Epithelial cell of proximal tubule (primary cell): ENCODE measurements at regions not wholly inside any gene's neighbourhood (a gene's known extent, or its start where the extent isn't known, plus 50 kb on each side); places are given as distances from the start of the nearest gene placed in this dataset.

ENCODE experiments used
- DNase-seq: peaks from one replicate; pipeline ENCODE4 v3.0.0-alpha.2; 2011; ENCODE audit warnings: low read depth
- H3K4me3 ChIP-seq: 2 replicates; pipeline ENCODE4 v1.5.1; 2011; ENCODE audit warnings: low read depth, mild to moderate bottlenecking, low read length
- TF ChIP-seq, protein P1 (sequence below): conservative IDR thresholded peaks from 2 replicates; pipeline ENCODE4 v1.5.1; 2012; ENCODE audit warnings: low read depth, mild to moderate bottlenecking, low read length

DNA sequence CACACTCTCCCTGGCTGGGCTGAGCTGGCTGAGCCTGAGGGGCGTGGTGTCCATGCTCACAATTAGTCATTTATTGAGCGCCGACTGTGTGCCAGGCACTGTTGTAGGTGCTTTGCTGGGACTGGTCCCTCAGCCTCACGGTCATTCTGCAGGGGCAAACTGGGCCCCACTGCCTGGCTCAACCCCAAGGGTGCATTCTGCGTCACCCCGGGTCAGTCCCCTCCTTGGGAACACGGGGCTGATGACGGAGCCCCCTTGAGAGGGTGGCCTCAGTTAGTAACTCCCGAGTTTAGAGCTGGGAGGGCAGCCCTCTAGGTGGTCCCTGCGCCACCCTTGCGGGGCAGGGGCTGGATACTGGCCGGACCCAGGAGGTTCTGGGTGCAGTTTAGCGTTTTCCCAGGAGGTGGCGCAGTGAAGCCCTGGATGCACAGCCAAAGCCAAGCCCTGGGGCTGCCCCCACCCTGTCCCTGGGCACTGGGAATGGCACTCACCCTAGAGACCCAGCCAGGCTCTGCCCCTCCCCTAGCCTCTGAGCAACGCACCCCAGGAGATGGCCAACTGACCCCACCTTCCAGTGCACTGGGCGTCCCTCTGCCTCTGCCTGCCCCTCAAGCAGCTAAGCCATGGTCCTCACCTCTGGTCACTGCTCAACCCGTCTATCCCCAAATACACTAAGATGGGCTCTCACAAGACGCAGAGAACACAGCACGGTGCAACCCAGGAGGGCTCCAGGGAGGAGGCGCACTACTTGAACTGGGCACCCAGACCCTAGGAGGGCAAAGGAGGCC lies 243.2 kb upstream of the GSE1 start:
- TF ChIP-seq, protein P1, sequence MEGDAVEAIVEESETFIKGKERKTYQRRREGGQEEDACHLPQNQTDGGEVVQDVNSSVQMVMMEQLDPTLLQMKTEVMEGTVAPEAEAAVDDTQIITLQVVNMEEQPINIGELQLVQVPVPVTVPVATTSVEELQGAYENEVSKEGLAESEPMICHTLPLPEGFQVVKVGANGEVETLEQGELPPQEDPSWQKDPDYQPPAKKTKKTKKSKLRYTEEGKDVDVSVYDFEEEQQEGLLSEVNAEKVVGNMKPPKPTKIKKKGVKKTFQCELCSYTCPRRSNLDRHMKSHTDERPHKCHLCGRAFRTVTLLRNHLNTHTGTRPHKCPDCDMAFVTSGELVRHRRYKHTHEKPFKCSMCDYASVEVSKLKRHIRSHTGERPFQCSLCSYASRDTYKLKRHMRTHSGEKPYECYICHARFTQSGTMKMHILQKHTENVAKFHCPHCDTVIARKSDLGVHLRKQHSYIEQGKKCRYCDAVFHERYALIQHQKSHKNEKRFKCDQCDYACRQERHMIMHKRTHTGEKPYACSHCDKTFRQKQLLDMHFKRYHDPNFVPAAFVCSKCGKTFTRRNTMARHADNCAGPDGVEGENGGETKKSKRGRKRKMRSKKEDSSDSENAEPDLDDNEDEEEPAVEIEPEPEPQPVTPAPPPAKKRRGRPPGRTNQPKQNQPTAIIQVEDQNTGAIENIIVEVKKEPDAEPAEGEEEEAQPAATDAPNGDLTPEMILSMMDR = peak; percentile 80
- no peak overlapping the region for H3K4me3 ChIP-seq
- DNase-seq = no peak

DNA sequence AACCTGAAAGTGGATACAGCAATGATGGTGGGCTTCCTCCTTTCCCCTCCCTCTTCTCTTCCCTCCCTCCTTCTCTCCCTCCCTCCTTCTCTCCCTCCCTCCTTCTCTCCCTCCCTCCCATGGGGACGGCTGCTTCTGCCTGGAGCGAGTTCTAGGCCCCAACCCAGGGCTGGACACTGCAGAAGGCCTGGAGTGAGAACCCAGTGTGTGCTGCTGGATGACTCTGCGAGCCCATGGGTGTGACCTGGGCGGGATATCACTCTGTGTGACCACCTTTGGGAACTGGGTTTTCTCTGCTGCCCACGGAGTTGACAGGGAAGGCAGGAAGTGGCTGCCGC lies 242.6 kb upstream of the GSE1 start:
- TF ChIP-seq, protein P1 = no peak
- no peak overlapping the region for H3K4me3 ChIP-seq
- no peak for DNase-seq

DNA sequence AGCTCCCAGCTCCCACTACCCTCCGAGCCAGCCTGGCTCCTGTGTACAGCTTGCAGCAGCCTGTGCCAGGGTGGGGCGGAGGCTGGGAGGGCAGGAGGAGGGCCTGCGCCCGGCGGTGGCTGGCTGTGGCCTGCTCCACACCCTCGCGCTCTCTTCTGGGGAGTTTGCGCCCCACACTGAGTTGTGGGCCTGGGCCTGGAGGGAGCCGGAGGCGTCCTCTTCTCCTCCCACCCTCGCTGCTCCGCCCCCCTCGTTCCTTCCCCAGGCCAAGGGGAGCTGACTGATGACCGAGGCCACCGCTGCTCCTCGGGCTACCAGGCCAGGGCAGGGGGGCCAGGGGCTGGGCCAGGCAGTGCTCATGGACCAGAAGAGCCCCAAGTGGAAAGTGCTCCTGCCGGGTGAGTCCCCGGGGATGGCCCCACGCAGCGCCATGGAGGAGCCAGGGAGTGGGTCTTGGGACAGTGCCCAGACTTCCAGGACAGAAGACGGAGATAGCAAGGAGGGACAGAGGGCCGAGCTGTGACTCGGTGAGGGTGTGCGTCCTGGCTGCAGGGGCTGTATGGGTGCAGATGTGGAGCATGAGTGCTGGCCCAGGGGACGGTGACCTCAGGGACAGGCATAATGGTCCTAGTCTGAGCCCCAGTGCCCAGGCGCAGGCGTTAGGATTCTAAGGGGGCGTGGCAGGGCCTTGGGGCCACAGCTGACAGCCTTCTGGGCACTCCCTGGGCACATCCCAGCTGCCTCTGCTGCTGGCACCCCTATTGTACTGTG lies 242.1 kb upstream of the GSE1 start:
- DNase-seq = no peak
- TF ChIP-seq, protein P1 = no peak
- H3K4me3 ChIP-seq = no peak overlapping the region

DNA sequence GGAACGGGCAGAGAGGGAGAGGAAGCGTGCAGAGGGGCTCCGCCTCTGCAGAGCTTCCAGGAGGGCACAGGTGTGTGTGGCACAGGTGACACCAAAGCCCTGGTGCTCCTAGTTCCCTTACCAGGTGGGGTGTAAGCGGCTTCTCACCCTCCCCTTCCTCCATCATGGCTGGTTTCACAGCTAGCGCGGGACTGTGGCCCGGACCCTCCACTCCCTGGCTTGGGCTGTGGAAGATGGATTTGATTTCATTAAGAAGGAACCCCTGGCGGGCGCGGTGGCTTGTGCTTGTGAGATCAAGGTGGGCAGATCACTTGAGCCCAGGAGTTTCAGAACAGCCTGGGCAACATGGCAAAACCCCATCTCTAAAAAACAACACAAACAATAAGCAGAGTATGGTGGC lies 241.2 kb upstream of the GSE1 start:
- DNase-seq = no peak
- TF ChIP-seq, protein P1 = no peak
- no peak overlapping the region for H3K4me3 ChIP-seq

DNA sequence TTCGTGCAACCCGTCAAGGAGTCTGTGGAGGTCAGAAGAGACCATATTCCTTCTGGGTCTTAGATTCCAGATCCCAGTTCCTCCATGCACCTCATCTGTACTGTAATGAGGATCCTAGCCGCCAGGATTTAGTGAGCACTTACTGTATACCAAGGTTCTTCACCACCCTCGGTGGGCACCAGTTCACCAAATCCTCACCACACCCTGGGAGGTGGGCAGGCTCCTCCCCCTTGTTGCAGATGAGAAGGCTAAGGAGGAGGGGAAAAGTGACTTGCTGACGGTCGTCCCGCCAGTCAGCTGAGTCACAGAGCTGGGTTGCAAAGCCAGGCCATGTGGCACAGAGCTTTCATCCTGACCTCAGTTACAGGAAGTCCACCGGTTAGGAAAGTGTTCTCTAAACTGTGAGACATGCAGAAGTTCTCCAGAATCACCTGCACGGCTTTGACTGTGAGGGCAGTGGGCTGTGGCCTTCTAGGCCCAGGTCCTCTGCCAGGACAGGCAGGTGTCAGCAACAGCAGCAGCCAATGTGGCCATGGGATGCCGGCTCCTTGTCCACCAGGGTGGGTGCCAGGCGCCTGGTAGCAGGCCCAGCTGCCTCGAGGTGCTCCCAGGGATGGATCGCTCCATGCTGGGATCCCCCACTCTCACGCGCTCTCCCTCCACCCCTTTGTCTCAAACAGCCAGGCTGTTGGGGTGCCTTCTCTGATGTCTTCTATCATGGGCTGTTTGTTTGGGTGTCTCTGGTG lies 240.3 kb upstream of the GSE1 start:
- peak; percentile 27 for DNase-seq
- H3K4me3 ChIP-seq = no peak overlapping the region
- TF ChIP-seq, protein P1 = no peak

DNA sequence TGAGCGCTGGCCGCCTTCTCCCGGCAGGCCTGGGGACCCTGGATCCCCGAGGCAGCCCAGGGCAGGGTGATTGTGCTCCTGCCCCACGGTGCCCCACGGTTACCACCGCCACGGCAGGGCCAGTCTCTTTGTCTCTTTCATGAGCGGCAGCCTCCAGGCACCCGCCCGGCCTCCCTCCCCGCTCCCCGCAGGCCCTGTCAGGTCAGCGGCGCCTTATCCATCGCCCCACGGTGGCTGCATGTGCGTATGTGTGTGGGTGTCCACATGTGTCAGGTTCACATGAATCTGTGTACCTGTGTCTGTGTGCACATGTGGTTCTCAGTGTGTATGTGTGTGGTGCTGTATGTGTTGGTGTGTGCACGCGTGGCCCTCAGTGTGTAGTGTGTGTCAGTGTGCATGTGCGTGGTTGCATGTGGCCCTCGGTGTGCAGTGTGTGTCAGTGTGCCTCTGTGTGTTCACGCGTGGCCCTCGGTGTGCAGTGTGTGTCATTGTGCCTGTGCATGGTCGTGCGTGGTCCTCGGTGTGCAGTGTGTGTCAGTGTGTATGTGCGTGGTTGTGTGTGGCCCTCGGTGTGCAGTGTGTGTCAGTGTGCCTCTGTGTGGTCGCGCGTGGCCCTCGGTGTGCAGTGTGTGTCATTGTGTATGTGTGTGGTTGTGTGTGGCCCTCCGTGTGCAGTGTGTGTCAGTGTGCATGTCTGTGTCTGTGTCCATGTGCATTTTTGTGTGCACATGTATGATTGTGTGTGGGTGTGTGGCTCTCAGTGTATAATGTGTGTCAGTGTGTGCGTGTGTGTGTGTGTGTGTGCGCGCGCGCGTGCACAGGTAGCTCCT lies 239.2 kb upstream of the GSE1 start:
- no peak overlapping the region for H3K4me3 ChIP-seq
- TF ChIP-seq, protein P1 = no peak
- DNase-seq = no peak
